ENCODE measurements at regions not wholly inside any gene's neighbourhood (a gene's known extent, or its start where the extent isn't known, plus 50 kb on each side); places are given as distances from the start of the nearest gene placed in this dataset.
A peak's percentile ranks its signal among the peaks of the same experiment; 100 is the strongest.
"Not testable (repeated sequence)": the region's sequence is repeated elsewhere in the genome, so short reads cannot be mapped to it uniquely, and the experiment has no call there.

DNA sequence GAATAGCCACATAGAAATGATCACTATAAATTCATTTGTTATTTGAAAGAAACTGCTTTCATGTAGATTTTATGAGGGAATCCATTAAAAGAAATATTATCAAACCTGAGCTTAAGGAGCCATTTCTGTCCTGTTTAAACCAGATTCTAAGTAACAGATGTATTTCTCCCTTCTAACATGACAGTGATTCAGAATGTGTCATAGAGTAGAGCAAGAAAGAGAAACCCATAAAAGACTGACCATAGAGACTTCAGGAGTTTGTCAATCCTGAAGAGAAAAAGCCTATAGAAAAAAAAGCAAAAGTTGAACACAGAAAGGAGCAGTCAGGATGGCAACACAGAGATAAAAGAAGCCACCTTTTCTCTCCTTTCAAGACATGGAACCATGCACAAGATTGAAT lies 390.6 kb downstream of the PRIM2 start:
- H3K27ac ChIP-seq; intact Hi-C loops (cut with DNase I; ENCODE audit: low total_unique reads); DNase-seq (ENCODE audit: low spot score in 2 of 2); H3K36me3 ChIP-seq; H3K4me3 ChIP-seq; H3K27me3 ChIP-seq; H3K4me1 ChIP-seq; H3K9me3 ChIP-seq: not testable (repeated sequence)

DNA sequence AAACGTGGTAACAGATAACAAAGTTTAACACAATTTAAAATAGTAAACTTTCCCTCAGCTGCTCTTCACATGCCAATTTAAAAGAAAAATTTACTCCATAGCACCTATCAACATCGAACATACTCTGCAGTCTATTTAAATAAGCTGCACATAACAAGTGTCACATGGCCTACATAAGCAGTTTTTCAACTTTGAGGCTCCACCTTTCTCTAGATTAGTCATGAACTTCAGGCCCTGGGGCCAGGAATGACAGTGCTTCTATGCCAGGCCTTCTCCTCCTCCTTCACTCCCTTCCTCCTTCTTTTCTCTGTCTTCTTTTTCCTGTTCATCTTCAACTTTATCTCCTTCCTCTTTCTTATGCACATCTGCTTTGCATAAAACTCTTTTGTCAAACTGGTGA lies 405.1 kb downstream of the PRIM2 start:
- intact Hi-C loops (cut with DNase I; ENCODE audit: low total_unique reads); H3K36me3 ChIP-seq; H3K4me1 ChIP-seq; H3K27me3 ChIP-seq; H3K4me3 ChIP-seq; H3K27ac ChIP-seq; H3K9me3 ChIP-seq; DNase-seq (ENCODE audit: low spot score in 2 of 2): not testable (repeated sequence)

DNA sequence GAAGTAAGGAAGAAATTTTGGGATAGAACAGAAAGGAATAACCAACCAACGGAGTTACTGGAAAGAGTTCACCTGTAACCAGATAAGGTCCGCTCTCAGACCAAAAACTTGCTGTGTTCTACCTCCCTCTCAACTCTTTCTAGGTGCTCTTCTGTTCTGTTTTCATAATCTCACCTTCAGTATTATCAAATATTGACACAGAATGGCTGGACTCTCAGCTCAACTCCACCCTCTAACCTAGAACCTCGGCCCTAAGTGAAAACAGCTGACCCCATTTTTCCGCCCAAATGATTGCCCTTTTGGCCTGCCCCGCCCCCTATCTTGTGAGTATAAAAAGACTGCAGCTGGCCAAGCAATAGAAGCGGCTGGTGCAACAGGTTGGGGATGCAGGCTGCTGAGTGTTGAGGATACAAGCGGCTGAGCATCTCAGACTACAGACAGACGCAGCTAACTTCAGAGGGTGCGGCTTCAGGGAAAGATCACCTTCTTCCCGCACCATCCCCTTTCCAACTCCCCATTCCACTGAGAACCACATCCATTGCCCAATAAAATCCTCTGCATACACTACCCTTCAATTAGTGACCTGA lies 406.5 kb downstream of the PRIM2 start:
- intact Hi-C loops (cut with DNase I; ENCODE audit: low total_unique reads), result not testable (repeated sequence)

DNA sequence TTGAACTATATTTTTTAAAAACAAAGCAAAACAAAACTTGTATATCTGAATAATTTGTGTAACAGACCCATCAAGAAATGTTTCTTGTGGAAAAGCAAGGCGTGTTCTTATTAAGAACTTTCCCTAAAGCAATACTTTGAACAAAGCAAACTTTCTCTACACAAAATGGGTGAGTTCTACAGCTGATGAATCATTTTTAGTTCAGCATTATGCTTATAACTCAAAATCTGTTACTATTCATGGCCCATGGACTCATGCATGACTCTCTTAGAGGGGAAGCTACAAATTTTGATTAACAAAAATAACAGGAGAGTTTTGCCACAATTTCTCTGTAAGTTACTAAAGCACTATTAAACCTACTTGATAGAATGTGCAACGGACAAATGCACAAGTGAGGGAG lies 412.0 kb downstream of the PRIM2 start:
- H3K4me1 ChIP-seq; H3K9me3 ChIP-seq; DNase-seq (ENCODE audit: low spot score in 2 of 2); H3K4me3 ChIP-seq; H3K27me3 ChIP-seq; intact Hi-C loops (cut with DNase I; ENCODE audit: low total_unique reads); H3K27ac ChIP-seq; H3K36me3 ChIP-seq: not testable (repeated sequence)

More for the DNA sequence above, 406.5 kb downstream of the PRIM2 start:
- not testable (repeated sequence) for H3K4me1 ChIP-seq; H3K9me3 ChIP-seq; H3K4me3 ChIP-seq; H3K36me3 ChIP-seq; H3K27me3 ChIP-seq; H3K27ac ChIP-seq; DNase-seq (ENCODE audit: low spot score in 2 of 2)

DNA sequence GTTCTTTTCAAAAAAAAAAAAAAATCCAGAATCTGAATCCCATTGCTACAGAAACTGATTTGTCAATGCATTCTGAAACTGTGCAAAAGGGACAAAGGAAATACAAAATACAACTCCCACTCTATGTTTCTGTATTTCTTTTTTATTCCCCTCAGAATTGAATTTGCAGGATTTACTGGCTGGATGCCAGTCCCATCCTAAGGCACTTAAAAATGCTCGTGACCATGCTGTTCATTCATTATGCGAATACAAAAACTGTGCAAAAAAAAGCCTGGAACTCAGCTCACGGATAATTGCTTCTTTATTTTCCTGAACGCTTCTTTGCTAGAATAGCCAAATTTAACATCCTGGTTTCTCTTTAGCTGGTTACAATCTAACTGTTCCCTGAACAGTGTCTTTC lies 413.3 kb downstream of the PRIM2 start:
- H3K27ac ChIP-seq; intact Hi-C loops (cut with DNase I; ENCODE audit: low total_unique reads); DNase-seq (ENCODE audit: low spot score in 2 of 2); H3K36me3 ChIP-seq; H3K27me3 ChIP-seq; H3K4me3 ChIP-seq; H3K9me3 ChIP-seq; H3K4me1 ChIP-seq: not testable (repeated sequence)

DNA sequence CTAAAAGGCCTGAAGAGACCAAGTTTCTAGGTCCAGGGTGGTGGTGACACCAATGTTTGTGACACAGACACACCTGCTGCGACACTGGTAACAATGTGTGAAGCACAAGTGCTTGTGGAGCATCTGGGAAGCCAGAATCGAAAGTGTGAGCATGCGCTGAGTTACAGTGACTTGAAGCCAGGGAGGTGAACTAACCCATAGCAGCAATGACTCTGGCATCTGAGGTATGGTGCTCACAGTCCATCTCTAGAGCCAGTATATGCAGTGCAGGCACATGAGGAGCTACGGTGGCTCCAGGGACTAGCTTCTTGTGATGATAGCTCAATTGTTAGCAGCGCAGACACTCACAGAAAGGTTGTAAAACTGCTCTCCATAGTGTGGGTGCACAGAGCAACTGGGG lies 430.3 kb downstream of the PRIM2 start:
- DNase-seq (ENCODE audit: low spot score in 2 of 2); H3K36me3 ChIP-seq; H3K27me3 ChIP-seq; H3K27ac ChIP-seq; H3K9me3 ChIP-seq; H3K4me1 ChIP-seq; intact Hi-C loops (cut with DNase I; ENCODE audit: low total_unique reads); H3K4me3 ChIP-seq: not testable (repeated sequence)

DNA sequence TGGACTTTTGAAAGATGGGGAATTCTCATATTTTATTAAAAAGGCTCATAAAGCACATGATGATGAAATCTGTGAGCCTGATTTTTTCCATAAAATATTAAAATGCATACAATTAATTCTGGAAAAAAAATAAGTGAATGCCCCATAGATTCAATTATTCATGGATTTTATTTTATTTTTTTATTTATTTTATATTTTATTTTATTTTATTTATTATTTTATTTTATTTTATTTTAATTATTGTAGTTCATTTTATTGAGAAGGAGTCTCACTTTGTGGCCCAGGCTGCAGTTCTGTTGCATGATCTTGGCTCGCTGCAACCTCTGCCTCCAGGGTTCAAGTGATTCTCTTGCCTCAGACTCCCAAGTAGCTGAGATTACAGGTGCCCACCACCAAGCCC lies 442.4 kb downstream of the PRIM2 start:
- H3K4me1 ChIP-seq; H3K36me3 ChIP-seq; DNase-seq (ENCODE audit: low spot score in 2 of 2); H3K9me3 ChIP-seq; intact Hi-C loops (cut with DNase I; ENCODE audit: low total_unique reads); H3K27ac ChIP-seq; H3K27me3 ChIP-seq; H3K4me3 ChIP-seq: not testable (repeated sequence)

DNA sequence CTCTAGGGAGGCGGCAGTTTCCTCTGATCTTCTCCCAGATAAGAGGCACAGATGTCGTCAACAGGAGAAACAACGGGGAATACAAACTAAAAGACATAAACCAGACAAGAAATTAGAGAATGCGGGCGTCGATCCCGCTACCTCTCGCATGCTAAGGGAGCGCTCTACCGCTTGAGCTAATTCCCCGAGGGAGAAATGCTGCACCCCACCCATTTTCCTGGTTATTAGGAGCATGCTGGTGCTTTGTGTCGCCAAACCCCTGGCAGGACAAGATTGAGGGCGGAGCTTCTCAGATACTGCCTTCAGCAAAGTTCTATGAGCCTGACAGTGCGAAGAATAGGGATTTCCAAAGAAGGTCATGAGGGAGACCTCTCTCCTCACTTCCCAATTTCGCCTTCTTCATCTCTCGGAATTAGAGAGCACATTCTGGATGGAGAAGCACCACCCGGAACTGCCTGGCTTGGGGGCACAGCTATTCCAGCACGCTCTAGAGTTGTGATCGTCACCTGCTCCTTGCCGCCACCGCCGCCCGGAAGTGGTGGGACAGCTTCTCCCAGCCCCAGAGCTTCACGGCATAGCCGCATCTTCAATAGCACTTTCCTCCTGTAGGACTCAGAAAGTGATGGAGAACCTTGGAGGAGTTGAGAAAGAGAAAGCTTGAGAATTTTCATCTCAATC lies 475.4 kb downstream of the PRIM2 start:
- intact Hi-C loops (cut with DNase I; ENCODE audit: low total_unique reads); H3K27me3 ChIP-seq; DNase-seq (ENCODE audit: low spot score in 2 of 2); H3K4me1 ChIP-seq; H3K9me3 ChIP-seq; H3K27ac ChIP-seq; H3K36me3 ChIP-seq: not testable (repeated sequence)
- H3K4me3 ChIP-seq, result peak overlapping the region in 1 of 3 donors; percentile 22

DNA sequence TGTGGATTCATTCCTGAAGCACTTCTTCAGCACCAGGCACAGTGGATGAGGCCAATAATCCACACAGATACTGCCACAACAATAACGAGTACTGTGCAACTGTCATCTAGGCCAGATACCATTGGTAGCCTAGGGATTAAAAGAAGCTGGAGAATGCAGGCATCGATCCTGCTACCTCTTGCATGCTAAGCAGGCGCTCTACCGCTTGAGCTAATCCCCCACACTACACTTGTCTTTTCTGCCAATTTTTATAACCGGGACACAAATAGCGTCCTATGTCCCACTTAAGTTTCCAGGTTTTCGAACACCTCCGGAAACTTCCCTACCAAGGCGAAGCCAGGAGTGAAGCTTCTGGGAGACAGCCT lies 475.9 kb downstream of the PRIM2 start:
- H3K9me3 ChIP-seq; H3K36me3 ChIP-seq; H3K27me3 ChIP-seq; H3K4me1 ChIP-seq; H3K4me3 ChIP-seq; DNase-seq (ENCODE audit: low spot score in 2 of 2); intact Hi-C loops (cut with DNase I; ENCODE audit: low total_unique reads); H3K27ac ChIP-seq: not testable (repeated sequence)

DNA sequence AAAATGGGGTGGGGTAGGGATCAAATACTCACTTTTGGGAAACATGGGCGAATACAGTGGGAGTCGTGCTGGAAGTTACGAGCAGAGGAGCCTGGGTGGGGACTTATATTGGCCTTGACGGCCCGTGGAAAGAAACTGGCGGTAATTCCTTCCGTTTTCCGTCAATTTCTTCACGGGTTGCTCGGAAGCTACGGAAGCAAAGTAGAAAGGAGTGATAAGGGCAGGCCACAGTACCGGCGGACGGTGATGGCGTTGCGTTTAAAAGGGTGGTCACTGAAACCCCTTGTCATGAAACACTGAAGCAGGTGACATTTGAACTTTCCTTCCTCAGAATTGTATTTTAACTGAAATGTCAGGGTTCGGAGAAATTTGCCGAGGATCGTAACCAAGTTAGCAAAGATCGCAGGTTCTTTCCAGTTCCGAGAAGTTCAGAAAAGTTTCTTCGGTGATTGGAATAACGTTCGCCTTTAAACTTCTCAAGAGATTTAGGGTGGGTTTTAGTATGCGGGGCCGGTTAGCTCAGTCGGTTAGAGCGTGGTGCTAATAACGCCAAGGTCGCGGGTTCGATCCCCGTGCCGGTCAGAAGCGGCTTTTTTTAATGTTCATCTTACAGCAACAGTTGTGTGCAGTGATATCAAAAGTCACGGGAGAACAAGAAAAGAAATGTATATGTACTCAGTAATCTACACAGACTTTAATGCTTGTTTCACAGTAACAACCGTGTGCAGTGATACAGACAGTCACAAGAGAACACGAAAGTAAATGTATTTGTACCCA lies 482.5 kb downstream of the PRIM2 start:
- Histone ChIP-seq H3K4me3 (peak overlapping the region in 1 of 3 donors; percentile 31), H3K27me3 (peaks cover 0 to 16% of the 10 kb centered on the region in 2 donors)
- H3K4me1 ChIP-seq; H3K9me3 ChIP-seq; H3K27ac ChIP-seq; H3K36me3 ChIP-seq; DNase-seq (ENCODE audit: low spot score in 2 of 2); intact Hi-C loops (cut with DNase I; ENCODE audit: low total_unique reads): not testable (repeated sequence)

DNA sequence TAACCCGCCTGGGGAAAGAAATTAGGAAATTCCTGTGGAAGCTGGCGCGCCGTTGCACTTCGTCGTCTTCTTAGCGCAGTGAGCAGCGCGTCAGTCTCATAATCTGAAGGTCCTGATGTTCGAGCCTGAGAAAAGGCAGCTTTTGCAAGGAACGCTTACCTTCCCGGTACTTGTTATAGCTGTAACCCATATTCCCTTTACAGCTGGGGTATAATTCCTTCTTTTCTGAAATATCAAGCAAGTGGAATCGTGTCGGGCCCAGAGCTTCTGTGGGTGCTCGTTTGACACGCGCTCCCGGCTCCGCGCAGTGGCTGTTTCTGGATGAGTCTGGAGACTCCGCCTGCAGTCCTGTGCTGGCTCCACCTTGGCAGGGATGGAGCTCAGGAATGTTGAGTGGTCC lies 491.2 kb downstream of the PRIM2 start:
- DNase-seq (ENCODE audit: low spot score in 2 of 2); H3K36me3 ChIP-seq; H3K4me1 ChIP-seq; intact Hi-C loops (cut with DNase I; ENCODE audit: low total_unique reads); H3K4me3 ChIP-seq; H3K27ac ChIP-seq; H3K9me3 ChIP-seq: not testable (repeated sequence)
- peaks cover 0 to 12% of the 10 kb centered on the region in 2 donors for H3K27me3 ChIP-seq

DNA sequence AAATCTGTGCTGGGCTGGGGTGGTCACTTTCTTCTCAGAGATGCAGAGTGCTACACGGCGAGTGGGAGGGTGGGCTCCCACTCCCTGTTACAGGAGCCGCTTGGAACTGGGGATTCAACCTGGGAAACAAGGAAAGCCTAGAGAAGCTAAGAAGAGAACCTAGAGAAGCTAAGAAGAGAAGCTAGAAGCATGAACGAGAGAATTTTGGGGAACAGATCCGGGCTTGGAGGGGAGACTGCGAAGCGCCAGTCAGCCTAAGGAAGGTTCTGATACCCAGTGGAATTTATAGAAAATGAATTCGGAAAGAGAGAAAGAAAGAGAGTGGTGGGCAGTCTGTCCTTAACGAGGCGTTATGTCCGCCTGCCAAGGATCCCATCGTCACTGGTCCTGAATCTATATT lies 492.0 kb downstream of the PRIM2 start:
- H3K27ac ChIP-seq; H3K4me1 ChIP-seq; intact Hi-C loops (cut with DNase I; ENCODE audit: low total_unique reads); H3K4me3 ChIP-seq; H3K36me3 ChIP-seq; H3K9me3 ChIP-seq; DNase-seq (ENCODE audit: low spot score in 2 of 2): not testable (repeated sequence)
- peaks cover 0 to 15% of the 10 kb centered on the region in 2 donors for H3K27me3 ChIP-seq

DNA sequence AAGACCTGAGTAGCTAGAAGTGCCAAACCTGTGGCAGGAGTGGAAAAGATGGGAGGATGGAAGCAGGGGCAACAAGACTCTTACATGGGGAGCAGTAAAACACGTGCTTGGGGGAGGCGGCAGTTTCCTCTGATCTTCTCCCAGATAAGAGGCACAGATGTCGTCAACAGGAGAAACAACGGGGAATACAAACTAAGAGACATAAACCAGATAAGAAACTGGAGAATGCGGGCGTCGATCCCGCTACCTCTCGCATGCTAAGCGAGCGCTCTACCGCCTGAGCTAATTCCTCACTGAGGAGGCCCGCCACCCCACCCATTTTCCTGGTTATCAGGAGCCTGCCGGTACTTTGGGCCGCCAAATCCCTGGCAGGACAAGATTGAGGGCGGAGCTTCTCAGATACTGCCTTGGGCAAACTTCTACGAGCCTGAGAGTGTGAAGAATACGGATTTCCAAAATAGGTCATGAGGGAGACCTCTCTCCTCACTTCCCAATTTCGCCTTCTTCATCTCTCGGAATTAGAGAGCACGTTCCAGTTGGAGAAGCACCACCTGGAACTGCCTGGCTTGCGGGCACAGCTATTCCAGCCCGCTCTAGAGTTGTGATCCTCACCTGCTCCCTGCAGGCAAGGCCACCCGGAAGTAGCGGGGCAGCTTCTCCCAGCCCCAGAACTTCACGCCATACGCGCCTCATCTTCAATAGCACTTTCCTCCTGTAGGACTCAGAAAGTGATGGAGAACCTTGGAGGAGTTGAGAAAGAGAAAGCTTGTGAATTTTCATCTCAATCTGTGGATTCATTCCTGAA lies 496.0 kb downstream of the PRIM2 start:
- intact Hi-C loops (cut with DNase I; ENCODE audit: low total_unique reads); H3K27ac ChIP-seq; H3K36me3 ChIP-seq; DNase-seq (ENCODE audit: low spot score in 2 of 2); H3K4me1 ChIP-seq; H3K4me3 ChIP-seq; H3K9me3 ChIP-seq: not testable (repeated sequence)
- peaks cover 0 to 12% of the 10 kb centered on the region in 2 donors for H3K27me3 ChIP-seq
